ENCODE measurements at regions not wholly inside any gene's neighbourhood (a gene's known extent, or its start where the extent isn't known, plus 50 kb on each side); places are given as distances from the start of the nearest gene placed in this dataset.
"Not testable (repeated sequence)": the region's sequence is repeated elsewhere in the genome, so short reads cannot be mapped to it uniquely, and the experiment has no call there.

DNA sequence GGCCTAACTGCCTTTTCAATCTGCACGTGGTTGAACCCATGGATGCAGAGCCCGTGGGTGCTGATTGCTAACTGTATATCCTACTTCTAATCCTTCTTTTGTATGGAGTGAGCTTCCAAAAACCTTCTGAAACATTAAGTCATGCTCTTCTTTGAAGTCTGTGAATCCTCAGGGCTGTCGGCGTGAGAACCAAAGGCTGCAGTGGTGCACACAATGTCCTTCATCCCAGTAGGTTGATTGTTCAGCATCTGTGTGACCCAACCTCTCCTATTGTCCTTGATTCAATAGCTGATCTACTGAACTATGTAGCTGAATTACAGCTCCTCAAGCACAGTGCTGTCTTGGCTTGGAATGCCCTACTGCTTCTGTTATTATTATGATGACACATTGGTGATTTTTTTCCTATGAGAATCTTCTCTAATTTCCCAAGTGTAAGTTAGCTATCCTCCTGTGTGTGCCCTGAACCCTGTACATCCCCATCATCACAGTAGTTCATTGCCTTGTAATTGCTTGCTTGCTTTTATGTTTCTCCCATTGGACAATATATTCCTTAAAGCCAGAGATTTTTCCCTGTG, 294.6 kb downstream of the TRIML1 start:
- DNase-seq (no peak), FAIRE-seq (no peak)
- Histone ChIP-seq H3K36me3 (ENCODE audit: control insufficient read depth in 2 of 3, insufficient read depth in 3 of 3, low read length in 3 of 3) (no peaks in the 10 kb centered on the region), H3K4me1 (ENCODE audit: control insufficient read depth in 2 of 3, insufficient read depth in 2 of 3, low read depth in 1 of 3, low read length in 3 of 3) (peaks cover 0 to 6% (median 4%) of the 10 kb centered on the region in 3 donors), H3K27me3 (ENCODE audit: control insufficient read depth, insufficient read depth, low read length) (no peaks in the 10 kb centered on the region), H3K27ac (ENCODE audit: low read depth in 2 of 2, low read length in 2 of 2) (no peak overlapping the region), H3K9ac (ENCODE audit: low read length in 3 of 3) (no peak overlapping the region), H3K4me3 (ENCODE audit: low read length in 3 of 3) (no peak overlapping the region), H3K9me3 (ENCODE audit: control insufficient read depth in 2 of 3, insufficient read depth in 1 of 3, low read length in 3 of 3) (no peaks in the 10 kb centered on the region)
- intact Hi-C loops (cut with DNase I): no loop called here
- TF ChIP-seq, protein P1, sequence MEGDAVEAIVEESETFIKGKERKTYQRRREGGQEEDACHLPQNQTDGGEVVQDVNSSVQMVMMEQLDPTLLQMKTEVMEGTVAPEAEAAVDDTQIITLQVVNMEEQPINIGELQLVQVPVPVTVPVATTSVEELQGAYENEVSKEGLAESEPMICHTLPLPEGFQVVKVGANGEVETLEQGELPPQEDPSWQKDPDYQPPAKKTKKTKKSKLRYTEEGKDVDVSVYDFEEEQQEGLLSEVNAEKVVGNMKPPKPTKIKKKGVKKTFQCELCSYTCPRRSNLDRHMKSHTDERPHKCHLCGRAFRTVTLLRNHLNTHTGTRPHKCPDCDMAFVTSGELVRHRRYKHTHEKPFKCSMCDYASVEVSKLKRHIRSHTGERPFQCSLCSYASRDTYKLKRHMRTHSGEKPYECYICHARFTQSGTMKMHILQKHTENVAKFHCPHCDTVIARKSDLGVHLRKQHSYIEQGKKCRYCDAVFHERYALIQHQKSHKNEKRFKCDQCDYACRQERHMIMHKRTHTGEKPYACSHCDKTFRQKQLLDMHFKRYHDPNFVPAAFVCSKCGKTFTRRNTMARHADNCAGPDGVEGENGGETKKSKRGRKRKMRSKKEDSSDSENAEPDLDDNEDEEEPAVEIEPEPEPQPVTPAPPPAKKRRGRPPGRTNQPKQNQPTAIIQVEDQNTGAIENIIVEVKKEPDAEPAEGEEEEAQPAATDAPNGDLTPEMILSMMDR (IDR thresholded peaks at IDR 0.05; ENCODE audit: borderline replicate concordance, extremely low read depth, insufficient read depth): no peak

DNA sequence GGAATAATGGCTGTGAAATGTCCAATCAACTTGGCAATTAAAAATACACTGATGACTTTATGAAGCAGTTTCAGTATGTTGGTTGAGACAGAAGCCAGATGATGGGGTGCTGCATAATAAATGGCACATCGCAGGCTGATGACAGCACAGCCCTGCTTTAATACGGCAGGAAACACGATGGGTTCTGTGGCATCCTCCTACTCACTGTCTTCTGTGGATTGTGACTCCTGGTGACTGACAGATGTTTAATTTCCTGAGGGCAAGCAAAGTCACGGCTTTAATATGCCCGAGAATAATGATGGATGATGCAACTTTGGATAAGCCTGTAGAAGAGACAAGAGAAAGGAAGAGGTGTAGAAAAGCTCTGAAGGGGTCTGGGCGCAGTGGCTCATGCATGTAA, 295.4 kb downstream of the TRIML1 start:
- FAIRE-seq (no peak), DNase-seq (no peak)
- H3K27ac ChIP-seq (ENCODE audit: low read depth in 2 of 2, low read length in 2 of 2): no peak overlapping the region
- intact Hi-C loops (cut with DNase I): no loop called here
- no peaks in the 10 kb centered on the region for H3K9me3 ChIP-seq (ENCODE audit: control insufficient read depth in 2 of 3, insufficient read depth in 1 of 3, low read length in 3 of 3)
- no peak overlapping the region for H3K4me3 ChIP-seq (ENCODE audit: low read length in 3 of 3)
- H3K4me1 ChIP-seq (ENCODE audit: control insufficient read depth in 2 of 3, insufficient read depth in 2 of 3, low read depth in 1 of 3, low read length in 3 of 3): peaks cover 0 to 6% (median 4%) of the 10 kb centered on the region in 3 donors
- no peaks in the 10 kb centered on the region for H3K27me3 ChIP-seq (ENCODE audit: control insufficient read depth, insufficient read depth, low read length)
- TF ChIP-seq, protein P1 (IDR thresholded peaks at IDR 0.05; ENCODE audit: borderline replicate concordance, extremely low read depth, insufficient read depth): no peak
- no peaks in the 10 kb centered on the region for H3K36me3 ChIP-seq (ENCODE audit: control insufficient read depth in 2 of 3, insufficient read depth in 3 of 3, low read length in 3 of 3)
- no peak overlapping the region for H3K9ac ChIP-seq (ENCODE audit: low read length in 3 of 3)

DNA sequence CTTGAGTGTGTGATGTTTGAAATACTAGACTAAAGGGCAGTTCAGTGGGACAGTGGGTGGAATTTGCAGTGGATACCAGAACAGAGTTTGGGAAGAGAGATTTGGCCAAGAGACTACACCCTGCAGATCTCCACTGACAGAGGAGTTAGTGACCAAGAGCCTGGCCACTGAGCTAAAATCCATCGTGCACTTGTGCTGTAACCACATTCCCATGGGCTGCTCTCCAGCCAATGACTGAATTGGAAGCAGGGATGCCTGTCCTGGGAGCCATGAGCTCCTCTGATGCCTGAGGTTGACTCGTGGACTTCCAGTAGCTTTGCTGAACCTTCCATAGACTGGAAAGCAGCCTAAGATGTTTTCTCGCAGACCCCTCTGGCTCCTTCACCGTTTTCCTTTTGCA, 296.1 kb downstream of the TRIML1 start:
- H3K9ac ChIP-seq (ENCODE audit: low read length in 3 of 3): no peak overlapping the region
- no peak for FAIRE-seq
- no peaks in the 10 kb centered on the region for H3K27me3 ChIP-seq (ENCODE audit: control insufficient read depth, insufficient read depth, low read length)
- no peaks in the 10 kb centered on the region for H3K36me3 ChIP-seq (ENCODE audit: control insufficient read depth in 2 of 3, insufficient read depth in 3 of 3, low read length in 3 of 3)
- H3K4me3 ChIP-seq (ENCODE audit: low read length in 3 of 3): no peak overlapping the region
- intact Hi-C loops (cut with DNase I): no loop called here
- H3K9me3 ChIP-seq (ENCODE audit: control insufficient read depth in 2 of 3, insufficient read depth in 1 of 3, low read length in 3 of 3): no peaks in the 10 kb centered on the region
- TF ChIP-seq, protein P1 (IDR thresholded peaks at IDR 0.05; ENCODE audit: borderline replicate concordance, extremely low read depth, insufficient read depth): no peak
- H3K27ac ChIP-seq (ENCODE audit: low read depth in 2 of 2, low read length in 2 of 2): no peak overlapping the region
- peaks cover 0 to 12% (median 7%) of the 10 kb centered on the region in 3 donors for H3K4me1 ChIP-seq (ENCODE audit: control insufficient read depth in 2 of 3, insufficient read depth in 2 of 3, low read depth in 1 of 3, low read length in 3 of 3)
- no peak for DNase-seq

DNA sequence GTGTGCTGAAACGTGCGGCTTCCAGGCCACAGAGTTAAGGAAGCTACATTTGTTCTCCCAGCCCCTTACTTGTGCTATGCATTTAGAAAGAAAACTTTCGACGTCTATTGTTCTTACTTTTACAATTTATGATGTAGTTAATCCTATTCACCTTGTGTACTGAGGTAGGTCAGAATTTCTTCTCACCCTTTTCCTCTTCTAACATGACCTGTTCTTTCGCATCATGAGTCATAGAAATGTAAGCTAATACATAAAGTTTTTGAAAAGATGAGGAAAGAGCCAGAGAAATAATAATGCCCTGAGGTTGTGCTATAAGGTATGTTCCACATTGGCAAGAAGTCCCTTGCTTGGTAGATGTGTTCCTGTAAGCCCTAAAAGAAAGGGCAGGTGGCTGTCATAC, 298.3 kb downstream of the TRIML1 start:
- Histone ChIP-seq H3K27me3 (ENCODE audit: control insufficient read depth, insufficient read depth, low read length) (no peaks in the 10 kb centered on the region), H3K4me3 (ENCODE audit: low read length in 3 of 3) (no peak overlapping the region), H3K4me1 (ENCODE audit: control insufficient read depth in 2 of 3, insufficient read depth in 2 of 3, low read depth in 1 of 3, low read length in 3 of 3) (peaks cover 0 to 12% (median 7%) of the 10 kb centered on the region in 3 donors), H3K27ac (ENCODE audit: low read depth in 2 of 2, low read length in 2 of 2) (no peak overlapping the region), H3K36me3 (ENCODE audit: control insufficient read depth in 2 of 3, insufficient read depth in 3 of 3, low read length in 3 of 3) (no peaks in the 10 kb centered on the region), H3K9ac (ENCODE audit: low read length in 3 of 3) (no peak overlapping the region), H3K9me3 (ENCODE audit: control insufficient read depth in 2 of 3, insufficient read depth in 1 of 3, low read length in 3 of 3) (no peaks in the 10 kb centered on the region)
- TF ChIP-seq, protein P1 (IDR thresholded peaks at IDR 0.05; ENCODE audit: borderline replicate concordance, extremely low read depth, insufficient read depth): no peak
- intact Hi-C loops (cut with DNase I): no loop called here
- FAIRE-seq (no peak), DNase-seq (no peak)

DNA sequence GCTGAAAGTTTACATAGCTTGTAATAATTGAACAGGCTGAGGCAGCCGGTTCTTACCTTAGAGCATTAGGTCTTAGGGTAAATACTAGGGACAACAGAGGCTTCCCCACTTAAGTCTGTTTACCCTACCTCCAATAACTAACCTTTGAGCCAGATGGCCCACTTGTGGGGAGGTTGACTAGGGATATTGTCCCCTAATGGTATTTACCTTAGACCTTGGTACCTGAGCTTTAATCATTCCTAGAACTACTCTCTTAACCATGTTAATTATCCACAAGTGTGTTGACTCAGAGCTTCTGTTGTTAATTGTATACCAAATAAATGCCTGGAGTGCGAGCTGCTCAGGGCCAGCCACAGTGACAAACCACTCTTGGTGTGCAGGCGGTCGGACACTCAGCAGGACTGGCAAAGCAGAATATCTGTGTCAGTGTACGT, 299.2 kb downstream of the TRIML1 start:
- FAIRE-seq; H3K9ac ChIP-seq (ENCODE audit: low read length in 3 of 3); H3K9me3 ChIP-seq (ENCODE audit: control insufficient read depth in 2 of 3, insufficient read depth in 1 of 3, low read length in 3 of 3); H3K4me3 ChIP-seq (ENCODE audit: low read length in 3 of 3); intact Hi-C loops (cut with DNase I); H3K36me3 ChIP-seq (ENCODE audit: control insufficient read depth in 2 of 3, insufficient read depth in 3 of 3, low read length in 3 of 3); H3K27me3 ChIP-seq (ENCODE audit: control insufficient read depth, insufficient read depth, low read length): not testable (repeated sequence)
- H3K27ac ChIP-seq (ENCODE audit: low read depth in 2 of 2, low read length in 2 of 2): peak overlapping the region in 1 of 2 donors; percentile 43
- DNase-seq: peak in 1 of 5 donors; percentile 19
- peaks cover 0 to 12% (median 7%) of the 10 kb centered on the region in 3 donors for H3K4me1 ChIP-seq (ENCODE audit: control insufficient read depth in 2 of 3, insufficient read depth in 2 of 3, low read depth in 1 of 3, low read length in 3 of 3)
